PC-9 (cell line): ENCODE measurements at regions not wholly inside any gene's neighbourhood (a gene's known extent, or its start where the extent isn't known, plus 50 kb on each side); places are given as distances from the start of the nearest gene placed in this dataset.

ENCODE experiments used
- BruUV-seq: library from RNA; stranded (reverse); fragments of 400-500 nt; replicated peaks from 2 replicates; lab custom pipeline; 2021; lab: Mats Ljungman, UMichigan
- CTCF ChIA-PET: fragments of 300-600 bp; sonication (Branson Sonifier 250); formaldehyde crosslinking; loops from one replicate; lab custom pipeline; 2022; ENCODE audit warnings: antibody characterized with exemption; lab: Charles Lee
- POLR2A ChIA-PET: fragments of 300-600 bp; sonication (Branson Sonifier 250); formaldehyde crosslinking; loops from one replicate; lab custom pipeline; 2022; ENCODE audit warnings: antibody characterized with exemption; ENCODE audit not compliant: unreplicated experiment; lab: Charles Lee
- DNase-seq, 2 experiments: peaks; one replicate each; pipeline versions ENCODE4 v3.0.0 to v3.0.0-alpha.2; 2015 to 2022; ENCODE audit warnings: mixed read lengths in 1 of 2
- H2AFZ ChIP-seq: fragments of 200-600 bp; sonication (generic); 2 replicates; pipeline ENCODE4 v1.8.1; 2017; ENCODE audit warnings: antibody characterized with exemption
- H3F3A ChIP-seq: fragments of 200-600 bp; sonication (generic); 2 replicates; pipeline ENCODE4 v1.8.1; 2017; ENCODE audit warnings: antibody characterized with exemption, mild to moderate bottlenecking, low read depth; ENCODE audit not compliant: insufficient read depth
- H3K27ac ChIP-seq: fragments of 200-600 bp; sonication (generic); 2 replicates; pipeline ENCODE4 v1.6.1; 2016; ENCODE audit warnings: mixed run types
- H3K27me3 ChIP-seq: fragments of 200-600 bp; sonication (generic); 2 replicates; pipeline ENCODE4 v1.6.1; 2016; ENCODE audit warnings: low read depth, mixed run types; ENCODE audit not compliant: insufficient read depth
- H3K36me3 ChIP-seq: fragments of 200-600 bp; sonication (generic); 2 replicates; pipeline ENCODE4 v1.6.1; 2016; ENCODE audit warnings: low read depth, mixed run types
- H3K4me1 ChIP-seq: fragments of 200-600 bp; sonication (generic); replicated peaks from 2 replicates; pipeline ENCODE4 v1.6.1; 2016; ENCODE audit warnings: mixed run types; ENCODE audit not compliant: insufficient read depth
- H3K4me2 ChIP-seq: fragments of 200-600 bp; sonication (generic); 2 replicates; pipeline ENCODE4 v1.6.1; 2017; ENCODE audit warnings: mixed run types
- H3K4me3 ChIP-seq: fragments of 200-600 bp; sonication (generic); 2 replicates; pipeline ENCODE4 v1.6.1; 2016; ENCODE audit warnings: mixed run types
- H3K79me2 ChIP-seq: fragments of 200-600 bp; sonication (generic); 2 replicates; pipeline ENCODE4 v1.6.1; 2017; ENCODE audit warnings: low read depth, mixed run types
- H3K9me2 ChIP-seq: fragments of 200-600 bp; sonication (generic); 2 replicates; pipeline ENCODE4 v1.8.1; 2017; ENCODE audit warnings: mild to moderate bottlenecking; ENCODE audit not compliant: insufficient read depth
- H3K9me3 ChIP-seq: fragments of 200-600 bp; sonication (generic); 2 replicates; pipeline ENCODE4 v1.8.1; 2016; ENCODE audit warnings: low read depth; ENCODE audit not compliant: insufficient read depth
- H4K20me1 ChIP-seq: fragments of 200-600 bp; sonication (generic); 2 replicates; pipeline ENCODE4 v1.8.1; 2017; ENCODE audit not compliant: insufficient read depth
- EZH2 ChIP-seq: fragments of 200-600 bp; sonication (generic); IDR thresholded peaks from 2 replicates; pipeline ENCODE4 v1.8.0; 2017; ENCODE audit warnings: antibody characterized with exemption, low read depth
- intact Hi-C: fragments of 100-400 bp; cut with micrococcal nuclease; formaldehyde crosslinking; loops from one replicate; pipeline ENCODE4 v1.10.0; 2022; ENCODE audit not compliant: unreplicated experiment
- TF ChIP-seq, protein P1 (sequence below): fragments of 200-600 bp; sonication (generic); conservative IDR thresholded peaks from 2 replicates; pipeline ENCODE4 v1.6.1; 2017; ENCODE audit warnings: mixed run types, antibody characterized with exemption, mild to moderate bottlenecking, moderate library complexity

DNA sequence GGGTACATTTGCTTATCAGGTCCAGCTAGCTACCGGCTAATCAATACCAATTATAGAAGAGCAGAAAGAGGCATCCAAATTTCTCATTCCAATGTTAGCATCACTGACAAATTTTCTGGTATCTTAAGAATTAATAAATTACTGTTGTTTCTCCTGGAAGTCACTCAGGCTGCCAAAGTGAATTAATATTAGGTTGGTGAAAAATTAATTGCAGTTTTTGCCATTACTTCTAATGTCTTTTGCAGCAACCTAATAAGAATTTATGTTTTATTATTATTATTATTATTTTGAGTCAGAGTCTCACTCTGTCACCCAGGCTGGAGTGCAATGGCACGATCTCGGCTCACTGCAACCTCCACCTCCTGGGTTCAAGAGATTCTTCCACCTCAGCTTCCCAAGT, 979.9 kb downstream of the TYW1 start:
- Histone ChIP-seq H4K20me1 (no peaks in the 10 kb centered on the region), H3K79me2 (no peaks in the 10 kb centered on the region), H3K9me2 (no peaks in the 10 kb centered on the region), H3K9me3 (no peaks in the 10 kb centered on the region), H3K36me3 (no peaks in the 10 kb centered on the region), H3K4me2 (no peak overlapping the region), H3K4me1 (no peaks in the 10 kb centered on the region), H3K27me3 (peaks cover 24% of the 10 kb centered on the region; the same call in 1 of the 2 replicates), H3K27ac (no peak overlapping the region), H2AFZ (no peak overlapping the region), H3F3A (no peaks in the 10 kb centered on the region), H3K4me3 (no peak overlapping the region)
- intact Hi-C loops: no loop called here
- TF ChIP-seq EZH2: no peak
- ChIA-PET POLR2A (no interaction called here), CTCF (no interaction called here)
- DNase-seq: no peak
- no TSS peak for BruUV-seq

DNA sequence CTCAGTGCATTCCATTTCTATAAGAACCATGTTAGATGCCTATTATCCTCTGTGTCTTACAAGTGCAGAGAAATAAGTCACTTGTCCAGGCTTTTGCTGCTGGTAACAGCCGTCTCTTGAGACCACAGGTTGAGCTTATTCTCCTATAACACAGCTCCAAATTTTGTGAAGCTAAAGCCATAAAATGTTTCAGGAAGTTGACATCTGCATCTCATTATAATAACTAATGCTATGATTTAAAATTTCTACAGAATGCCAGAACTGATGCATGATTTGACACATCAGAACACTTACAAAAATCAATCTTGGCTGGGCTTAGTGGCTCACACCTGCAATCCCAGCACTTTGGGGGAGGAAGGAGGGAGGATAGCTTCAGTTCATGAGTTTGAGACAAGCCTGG, 986.9 kb downstream of the TYW1 start:
- Histone ChIP-seq H2AFZ (no peak overlapping the region), H3K9me3 (no peaks in the 10 kb centered on the region), H3K4me1 (no peaks in the 10 kb centered on the region), H3K36me3 (no peaks in the 10 kb centered on the region), H3K9me2 (no peaks in the 10 kb centered on the region), H3K4me2 (no peak overlapping the region), H3K27me3 (peaks cover 32% of the 10 kb centered on the region; the same call in 1 of the 2 replicates), H3K27ac (no peak overlapping the region), H3K4me3 (no peak overlapping the region), H3F3A (no peaks in the 10 kb centered on the region), H3K79me2 (no peaks in the 10 kb centered on the region), H4K20me1 (no peaks in the 10 kb centered on the region)
- ChIA-PET CTCF (no interaction called here), POLR2A (no interaction called here)
- TF ChIP-seq, protein P1, sequence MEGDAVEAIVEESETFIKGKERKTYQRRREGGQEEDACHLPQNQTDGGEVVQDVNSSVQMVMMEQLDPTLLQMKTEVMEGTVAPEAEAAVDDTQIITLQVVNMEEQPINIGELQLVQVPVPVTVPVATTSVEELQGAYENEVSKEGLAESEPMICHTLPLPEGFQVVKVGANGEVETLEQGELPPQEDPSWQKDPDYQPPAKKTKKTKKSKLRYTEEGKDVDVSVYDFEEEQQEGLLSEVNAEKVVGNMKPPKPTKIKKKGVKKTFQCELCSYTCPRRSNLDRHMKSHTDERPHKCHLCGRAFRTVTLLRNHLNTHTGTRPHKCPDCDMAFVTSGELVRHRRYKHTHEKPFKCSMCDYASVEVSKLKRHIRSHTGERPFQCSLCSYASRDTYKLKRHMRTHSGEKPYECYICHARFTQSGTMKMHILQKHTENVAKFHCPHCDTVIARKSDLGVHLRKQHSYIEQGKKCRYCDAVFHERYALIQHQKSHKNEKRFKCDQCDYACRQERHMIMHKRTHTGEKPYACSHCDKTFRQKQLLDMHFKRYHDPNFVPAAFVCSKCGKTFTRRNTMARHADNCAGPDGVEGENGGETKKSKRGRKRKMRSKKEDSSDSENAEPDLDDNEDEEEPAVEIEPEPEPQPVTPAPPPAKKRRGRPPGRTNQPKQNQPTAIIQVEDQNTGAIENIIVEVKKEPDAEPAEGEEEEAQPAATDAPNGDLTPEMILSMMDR: no peak
- TF ChIP-seq EZH2: no peak
- no TSS peak for BruUV-seq
- intact Hi-C loops: no loop called here
- no peak for DNase-seq

DNA sequence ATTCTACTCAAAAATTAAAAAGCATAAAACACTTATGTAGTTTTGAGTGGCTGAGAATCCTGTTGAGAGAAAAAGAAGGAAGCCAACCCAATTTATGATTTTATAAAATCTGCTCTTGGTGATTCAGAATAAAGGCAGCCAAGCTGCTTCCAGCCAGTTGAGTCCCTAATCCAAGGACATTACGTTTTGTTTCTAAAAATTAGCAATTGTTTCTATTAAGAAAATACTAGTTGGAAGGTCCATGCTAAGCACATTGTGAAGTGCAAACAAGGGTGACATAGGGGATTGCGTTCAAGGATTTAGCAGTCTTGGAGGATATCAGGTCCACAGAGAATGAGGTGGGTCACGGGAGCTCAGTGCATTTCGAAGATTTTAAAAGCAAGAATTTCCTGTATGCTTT, 987.7 kb downstream of the TYW1 start:
- POLR2A ChIA-PET: no interaction called here
- H3K9me2 ChIP-seq: no peaks in the 10 kb centered on the region
- DNase-seq: no peak
- no peak overlapping the region for H3K4me3 ChIP-seq
- H3K27me3 ChIP-seq: peaks cover 23% of the 10 kb centered on the region; the same call in 1 of the 2 replicates
- TF ChIP-seq, protein P1: no peak
- TF ChIP-seq EZH2: no peak
- CTCF ChIA-PET: no interaction called here
- H3F3A ChIP-seq: no peaks in the 10 kb centered on the region
- no peaks in the 10 kb centered on the region for H3K9me3 ChIP-seq
- H3K36me3 ChIP-seq: no peaks in the 10 kb centered on the region
- intact Hi-C loops: no loop called here
- no peaks in the 10 kb centered on the region for H3K79me2 ChIP-seq
- no peak overlapping the region for H2AFZ ChIP-seq
- H3K4me2 ChIP-seq: no peak overlapping the region
- no peaks in the 10 kb centered on the region for H4K20me1 ChIP-seq
- H3K4me1 ChIP-seq: no peaks in the 10 kb centered on the region
- no TSS peak for BruUV-seq
- no peak overlapping the region for H3K27ac ChIP-seq

DNA sequence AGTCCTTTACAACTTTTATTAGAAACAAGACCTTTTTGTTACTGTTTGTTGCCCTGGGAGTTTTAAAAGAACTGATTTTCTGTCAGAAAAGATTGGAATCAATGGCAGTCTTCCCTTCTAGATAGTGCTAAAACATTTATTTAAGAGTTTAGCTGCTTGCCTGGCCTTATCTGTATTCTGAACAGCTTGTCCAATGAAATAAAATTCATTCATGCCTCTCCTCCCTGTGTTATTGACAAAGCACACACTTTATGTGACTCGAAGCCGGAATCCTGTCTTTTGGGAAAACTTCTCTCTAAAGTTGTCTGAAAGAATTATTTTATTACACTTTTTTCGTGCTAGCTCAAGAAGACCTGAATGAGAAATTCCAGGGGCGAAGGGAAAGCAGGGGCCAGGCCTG, 992.5 kb downstream of the TYW1 start:
- H4K20me1 ChIP-seq: no peaks in the 10 kb centered on the region
- no peaks in the 10 kb centered on the region for H3K4me1 ChIP-seq
- H3K9me2 ChIP-seq: no peaks in the 10 kb centered on the region
- no peaks in the 10 kb centered on the region for H3K9me3 ChIP-seq
- H3K79me2 ChIP-seq: no peaks in the 10 kb centered on the region
- no peaks in the 10 kb centered on the region for H3F3A ChIP-seq
- BruUV-seq: no TSS peak
- CTCF ChIA-PET: no interaction called here
- no peak overlapping the region for H3K27ac ChIP-seq
- no peak overlapping the region for H3K4me3 ChIP-seq
- H2AFZ ChIP-seq: no peak overlapping the region
- intact Hi-C loops: no loop called here
- no peak overlapping the region for H3K4me2 ChIP-seq
- no peak for TF ChIP-seq EZH2
- TF ChIP-seq, protein P1: no peak
- no peaks in the 10 kb centered on the region for H3K36me3 ChIP-seq
- POLR2A ChIA-PET: no interaction called here
- DNase-seq: no peak
- H3K27me3 ChIP-seq: peaks cover 5% of the 10 kb centered on the region; the same call in 1 of the 2 replicates
